GM19025 (cell line): ENCODE measurements at regions not wholly inside any gene's neighbourhood (a gene's known extent, or its start where the extent isn't known, plus 50 kb on each side); places are given as distances from the start of the nearest gene placed in this dataset.
"Not testable (repeated sequence)": the region's sequence is repeated elsewhere in the genome, so short reads cannot be mapped to it uniquely, and the experiment has no call there.

Experiments used
- ATAC-seq: cut with Tn5 transposase; IDR thresholded peaks from one replicate; pipeline ENCODE4 v1.9.1; 2021; ENCODE audit warnings: mild to moderate bottlenecking, low read depth, moderate library complexity; ENCODE audit not compliant: unreplicated experiment

- ATAC-seq: no peak
These were observed 370.8 kb downstream of the DSEL start for GRCh38 chr18:67145586-67146292.

- no peak for ATAC-seq
These were observed 372.2 kb downstream of the DSEL start for GRCh38 chr18:67144329-67144728.

DNA sequence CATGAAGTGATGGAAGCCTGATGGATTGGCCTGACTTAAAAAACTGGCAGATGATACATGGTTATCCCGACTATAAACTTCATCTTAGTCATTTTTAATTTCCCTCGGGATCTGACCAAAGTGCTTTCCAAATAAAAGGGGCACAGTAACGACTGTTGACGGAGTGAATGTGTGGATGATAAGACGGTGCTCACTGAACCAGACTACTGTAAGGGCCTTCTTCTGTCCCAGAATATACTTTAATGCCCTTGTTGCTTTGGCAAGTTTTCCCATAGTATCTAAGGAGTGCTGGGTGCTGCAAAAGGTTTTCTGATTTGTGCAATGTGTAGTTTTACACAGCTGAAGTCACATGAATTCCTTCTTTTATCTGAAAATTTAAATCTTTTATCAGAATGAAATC lies 373.5 kb downstream of the DSEL start:
- ATAC-seq: no peak

GRCh38 chr18:67142604-67143003 lies 373.9 kb downstream of the DSEL start:
- ATAC-seq: no peak

GRCh38 chr18:67140495-67140894 lies 376.0 kb downstream of the DSEL start:
- ATAC-seq: no peak

DNA sequence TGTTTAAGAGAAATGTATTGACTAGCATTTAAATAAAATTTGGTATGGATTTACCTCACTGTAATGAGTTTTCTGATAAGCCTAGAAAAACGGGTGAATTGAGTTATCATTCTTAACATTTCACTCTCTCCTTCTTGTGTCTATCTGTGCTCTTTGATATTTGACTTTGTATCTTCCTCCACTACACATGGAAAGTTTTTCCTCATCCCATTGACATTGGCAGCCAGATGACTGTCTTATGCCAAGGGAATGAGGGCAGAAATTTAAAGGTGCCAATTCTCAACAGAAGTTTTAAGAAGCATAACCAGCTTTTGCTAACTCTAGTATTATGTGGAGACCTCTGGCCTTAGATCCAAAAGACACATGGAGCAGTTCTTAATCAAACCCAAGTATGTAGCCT lies 376.6 kb downstream of the DSEL start:
- no peak for ATAC-seq

- no peak for ATAC-seq
These were observed 380.5 kb downstream of the DSEL start for GRCh38 chr18:67135981-67136380.

DNA sequence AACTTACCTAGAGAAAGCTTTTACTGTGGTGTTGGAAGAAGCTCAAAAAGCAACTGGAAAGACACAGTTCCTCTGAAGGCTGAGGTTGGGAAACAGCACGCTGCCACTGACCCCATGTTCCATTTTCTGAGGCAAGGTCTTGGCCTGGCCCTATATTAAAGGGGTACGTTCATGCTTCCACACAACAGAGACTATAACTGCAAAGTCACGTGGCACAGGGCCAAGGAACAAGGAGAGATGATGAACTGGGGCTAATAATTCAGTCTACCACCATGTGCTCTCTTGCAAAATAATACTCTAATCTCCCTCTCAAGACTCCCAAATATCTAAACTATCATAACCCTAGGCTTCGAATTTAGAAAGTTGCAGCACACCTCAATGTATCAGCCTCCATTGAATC lies 381.6 kb downstream of the DSEL start:
- no peak for ATAC-seq

GRCh38 chr18:67133669-67134068 lies 382.9 kb downstream of the DSEL start:
- no peak for ATAC-seq

DNA sequence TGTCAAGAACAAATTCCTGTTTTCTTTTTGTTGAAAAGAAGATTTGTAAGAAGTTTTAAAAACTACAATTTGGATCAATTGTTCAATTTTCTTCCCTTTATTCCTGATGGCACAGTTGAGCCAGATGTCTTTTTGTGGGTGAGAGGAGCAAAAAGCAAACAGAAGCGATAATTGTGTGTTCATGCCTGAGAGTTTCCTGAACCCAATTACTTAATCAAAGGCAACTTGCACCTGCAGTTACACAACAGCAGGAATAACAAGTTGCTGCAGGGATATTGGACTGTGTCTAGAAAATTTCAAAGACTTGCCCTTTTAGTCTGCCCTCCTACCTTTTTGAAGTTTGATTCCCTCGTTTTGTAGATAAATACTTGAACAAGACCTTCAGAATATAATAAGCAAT lies 383.6 kb downstream of the DSEL start:
- no peak for ATAC-seq

DNA sequence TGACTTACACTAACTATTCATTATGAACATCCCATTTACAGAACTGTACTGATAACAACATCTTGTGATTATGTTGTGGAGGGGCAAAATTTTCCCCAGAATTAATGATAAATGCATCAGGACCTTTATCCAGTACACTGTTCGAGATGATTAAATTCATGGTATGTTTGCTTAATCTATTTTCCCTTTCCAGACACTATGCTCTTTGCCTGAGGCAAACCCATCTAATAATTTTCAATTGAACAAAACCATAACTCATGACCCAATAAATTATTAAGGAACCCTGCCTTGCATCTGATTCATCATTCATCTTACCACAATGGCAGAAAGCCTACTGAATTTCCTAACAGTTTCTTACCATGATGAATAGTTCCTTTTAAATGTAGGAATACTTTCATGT lies 385.0 kb downstream of the DSEL start:
- no peak for ATAC-seq

DNA sequence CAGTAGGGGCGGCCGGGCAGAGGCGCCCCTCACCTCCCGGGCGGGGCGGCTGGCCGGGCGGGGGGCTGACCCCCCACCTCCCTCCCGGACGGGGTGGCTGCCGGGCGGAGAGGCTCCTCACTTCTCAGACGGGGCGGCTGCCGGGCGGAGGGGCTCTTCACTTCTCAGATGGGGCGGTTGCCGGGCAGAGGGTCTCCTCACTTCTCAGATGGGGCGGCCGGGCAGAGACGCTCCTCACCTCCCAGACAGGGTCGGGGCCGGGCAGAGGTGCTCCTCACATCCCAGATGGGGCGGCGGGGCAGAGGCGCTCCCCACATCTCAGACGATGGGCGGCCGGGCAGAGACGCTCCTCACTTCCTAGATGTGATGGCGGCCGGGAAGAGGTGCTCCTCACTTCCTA lies 389.8 kb downstream of the DSEL start:
- not testable (repeated sequence) for ATAC-seq

GRCh38 chr18:67123901-67124300 lies 392.6 kb downstream of the DSEL start:
- ATAC-seq: no peak

GRCh38 chr18:67117804-67118203 lies 398.7 kb downstream of the DSEL start:
- ATAC-seq: no peak

GRCh38 chr18:67109535-67109934 lies 407.0 kb downstream of the DSEL start:
- ATAC-seq: no peak

GRCh38 chr18:67108894-67109293 lies 407.6 kb downstream of the DSEL start:
- ATAC-seq: no peak

- ATAC-seq: peak; percentile 81
These were observed 411.7 kb downstream of the DSEL start for GRCh38 chr18:67104700-67105284.

DNA sequence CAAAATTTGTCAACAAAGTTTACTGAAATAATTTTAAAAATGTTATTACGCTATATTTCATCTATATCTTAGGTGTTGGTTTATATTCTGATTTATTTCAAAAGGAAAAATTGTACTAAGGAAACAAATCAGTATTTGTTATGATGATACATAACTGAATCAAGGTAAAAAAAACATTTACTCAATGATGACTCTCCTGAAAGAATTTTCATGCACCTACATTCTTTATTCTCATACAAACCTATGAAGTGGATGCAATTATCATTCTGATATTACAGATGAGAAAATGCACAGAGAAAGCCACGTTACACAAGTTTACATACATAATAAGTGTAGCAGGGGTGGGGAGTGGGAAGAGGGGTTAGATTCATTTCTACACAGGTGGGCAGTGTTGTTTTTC lies 422.4 kb downstream of the DSEL start:
- no peak for ATAC-seq

DNA sequence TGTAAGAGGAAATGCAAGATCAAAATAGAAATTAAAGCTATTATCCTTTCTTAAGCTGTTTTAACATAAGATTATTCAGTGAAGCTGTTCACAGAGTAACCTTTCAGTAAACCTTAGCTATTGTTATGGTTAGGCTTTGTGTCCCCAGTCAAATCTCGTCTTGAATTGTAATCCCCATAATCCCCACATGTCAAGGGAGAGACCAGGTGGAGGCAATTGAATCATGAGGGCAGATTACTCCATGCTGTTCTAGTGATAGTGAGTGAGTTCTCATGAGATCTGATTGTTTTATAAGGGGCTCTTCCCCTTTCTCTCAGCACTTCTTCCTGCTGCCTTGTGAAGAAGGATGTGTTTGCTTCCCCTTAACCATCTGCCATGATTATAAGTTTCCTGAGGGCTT lies 424.4 kb downstream of the DSEL start:
- no peak for ATAC-seq

- no peak for ATAC-seq
These were observed 434.9 kb downstream of the DSEL start for GRCh38 chr18:67081482-67082211.

GRCh38 chr18:67080601-67081000 lies 435.9 kb downstream of the DSEL start:
- ATAC-seq: no peak

DNA sequence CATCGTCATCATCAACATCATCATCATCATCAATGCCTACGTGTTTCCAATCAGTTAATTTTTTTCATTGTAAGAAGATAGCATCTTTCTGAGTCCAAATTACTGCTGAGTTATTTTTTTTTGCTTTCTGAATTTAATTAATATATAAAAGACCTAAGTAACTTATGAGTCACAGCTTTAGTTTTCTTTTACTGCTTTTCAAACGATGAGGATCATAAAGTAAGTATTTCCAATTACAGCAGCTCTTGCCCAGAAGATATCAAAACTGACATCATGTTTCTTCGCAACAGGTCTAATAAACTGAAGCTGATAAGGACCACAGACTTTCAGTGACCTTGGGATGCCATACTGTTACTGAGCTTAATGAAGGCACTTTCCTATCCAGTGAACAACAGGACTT lies 442.2 kb downstream of the DSEL start:
- no peak for ATAC-seq
